Small intestine (tissue), 7 donors: ENCODE measurements at regions not wholly inside any gene's neighbourhood (a gene's known extent, or its start where the extent isn't known, plus 50 kb on each side); places are given as distances from the start of the nearest gene placed in this dataset.
A peak's percentile ranks its signal among the peaks of the same experiment; 100 is the strongest.

Experiments used
- DNase-seq, 2 donors: peaks; one replicate each; pipeline versions ENCODE4 v3.0.0 to v3.0.0-alpha.2; 2013
- FAIRE-seq: peaks from 2 replicates; lab custom pipeline; 2012; peaks lifted over from hg19 to GRCh38; lab: Jason Lieb, UNC
- H3K27ac ChIP-seq, 3 donors: one replicate each; pipeline ENCODE4 v1.5.1; 2013; ENCODE audit warnings: low read length in 2 of 3, mild to moderate bottlenecking in 2 of 3, control low read depth in 1 of 3, inconsistent platforms in 1 of 3, low read depth in 1 of 3, moderate library complexity in 1 of 3
- H3K27me3 ChIP-seq, 3 donors: one replicate each; pipeline ENCODE4 v1.6.1; 2013; ENCODE audit warnings: low read length in 3 of 3, inconsistent platforms in 1 of 3; ENCODE audit not compliant: control insufficient read depth in 3 of 3, insufficient read depth in 3 of 3
- H3K36me3 ChIP-seq, 3 donors: one replicate each; pipeline ENCODE4 v1.6.1; 2013; ENCODE audit warnings: low read length in 3 of 3, inconsistent platforms in 1 of 3, low read depth in 1 of 3, mild to moderate bottlenecking in 1 of 3, moderate library complexity in 1 of 3; ENCODE audit not compliant: control insufficient read depth in 3 of 3, insufficient read depth in 2 of 3
- H3K4me1 ChIP-seq, 3 donors: one replicate each; pipeline ENCODE4 v1.6.1; 2013; ENCODE audit warnings: low read length in 2 of 3, inconsistent platforms in 1 of 3, low read depth in 1 of 3, mild to moderate bottlenecking in 1 of 3, moderate library complexity in 1 of 3; ENCODE audit not compliant: control insufficient read depth in 3 of 3, insufficient read depth in 2 of 3
- H3K4me3 ChIP-seq, 3 donors: one replicate each; pipeline ENCODE4 v1.5.1; 2013; ENCODE audit warnings: low read length in 3 of 3, control low read depth in 1 of 3, inconsistent platforms in 1 of 3, low read depth in 1 of 3, mild to moderate bottlenecking in 1 of 3, moderate library complexity in 1 of 3
- H3K9me3 ChIP-seq, 2 donors: one replicate each; pipeline ENCODE4 v1.6.1; 2013; ENCODE audit warnings: low read depth in 1 of 2, low read length in 1 of 2; ENCODE audit not compliant: control insufficient read depth in 2 of 2, insufficient read depth in 1 of 2
- WGBS, 3 donors: extraction: QIAGEN DNeasy Blood & Tissue Kit; methylation state at CpG; one replicate each; pipeline ENCODE4 v1.1.7; 2013; 5-methylcytosine and 5-hydroxymethylcytosine counted together
- donor health status: healthy with polysubstance abuse.
- donor health status: control.
- donor health status: control.
- donor health status: Bipolar disorder and iron deficiency.
- donor health status: healthy.

- H3K27ac ChIP-seq = no peak overlapping the region
- 58 to 76% (median 62%) methylated on average over 1 of the region's 1 CpG for WGBS, 3 donors
- no peaks in the 10 kb centered on the region for H3K27me3 ChIP-seq
- H3K4me3 ChIP-seq = no peak overlapping the region
- H3K9me3 ChIP-seq = peaks cover 0 to 9% of the 10 kb centered on the region in 2 donors
- DNase-seq (no peak), FAIRE-seq (no peak)
- H3K36me3 ChIP-seq = no peaks in the 10 kb centered on the region
- H3K4me1 ChIP-seq = no peaks in the 10 kb centered on the region
These were observed 78.5 kb upstream of the CAMK1G start for GRCh38 chr1:209505044-209505443.

- H3K36me3 ChIP-seq = no peaks in the 10 kb centered on the region
- DNase-seq (no peak), FAIRE-seq (no peak)
These were observed 77.4 kb upstream of the CAMK1G start for GRCh38 chr1:209506101-209506500.

GRCh38 chr1:209509039-209509438, 74.5 kb upstream of the CAMK1G start:
- WGBS, 3 donors = 87 to 91% (median 90%) methylated on average over 5 of the region's 5 CpGs
- Histone ChIP-seq H3K36me3 (no peaks in the 10 kb centered on the region), H3K9me3 (no peaks in the 10 kb centered on the region), H3K27ac (no peak overlapping the region), H3K4me1 (no peaks in the 10 kb centered on the region), H3K4me3 (no peak overlapping the region), H3K27me3 (no peaks in the 10 kb centered on the region)
- no peak for DNase-seq
- FAIRE-seq = no peak

More at GRCh38 chr1:209506101-209506500, 77.4 kb upstream of the CAMK1G start:
- no peak overlapping the region for H3K27ac ChIP-seq
- peaks cover 0 to 9% of the 10 kb centered on the region in 2 donors for H3K9me3 ChIP-seq
- no peaks in the 10 kb centered on the region for H3K27me3 ChIP-seq
- 80 to 92% (median 90%) methylated on average over 3 of the region's 3 CpGs for WGBS, 3 donors
- H3K4me1 ChIP-seq = no peaks in the 10 kb centered on the region
- H3K4me3 ChIP-seq = no peak overlapping the region

GRCh38 chr1:209510063-209510462, 73.5 kb upstream of the CAMK1G start:
- 63 to 75% (median 72%) methylated on average over 4 of the region's 4 CpGs for WGBS, 3 donors
- Histone ChIP-seq H3K27me3 (no peaks in the 10 kb centered on the region), H3K4me3 (no peak overlapping the region), H3K9me3 (no peaks in the 10 kb centered on the region), H3K27ac (no peak overlapping the region), H3K36me3 (no peaks in the 10 kb centered on the region), H3K4me1 (no peaks in the 10 kb centered on the region)
- no peak for DNase-seq
- FAIRE-seq = no peak

- WGBS, 3 donors = 23 to 43% (median 31%) methylated on average over 3 of the region's 3 CpGs
- no peaks in the 10 kb centered on the region for H3K4me1 ChIP-seq
- DNase-seq (no peak), FAIRE-seq (no peak)
- H3K4me3 ChIP-seq = no peak overlapping the region
- H3K36me3 ChIP-seq = no peaks in the 10 kb centered on the region
- H3K27ac ChIP-seq = no peak overlapping the region
- H3K27me3 ChIP-seq = no peaks in the 10 kb centered on the region
- no peaks in the 10 kb centered on the region for H3K9me3 ChIP-seq
These were observed 72.3 kb upstream of the CAMK1G start for GRCh38 chr1:209511169-209511568.

GRCh38 chr1:209512821-209513220, 70.7 kb upstream of the CAMK1G start:
- DNase-seq (no peak), FAIRE-seq (no peak)
- Histone ChIP-seq H3K4me1 (no peaks in the 10 kb centered on the region), H3K9me3 (no peaks in the 10 kb centered on the region), H3K27ac (no peak overlapping the region), H3K27me3 (no peaks in the 10 kb centered on the region), H3K36me3 (no peaks in the 10 kb centered on the region), H3K4me3 (no peak overlapping the region)
- 68 to 71% (median 70%) methylated on average over 6 of the region's 6 CpGs for WGBS, 3 donors

GRCh38 chr1:209513226-209513625, 70.3 kb upstream of the CAMK1G start:
- Histone ChIP-seq H3K27ac (no peak overlapping the region), H3K27me3 (no peaks in the 10 kb centered on the region), H3K9me3 (peaks cover 0 to under 1% of the 10 kb centered on the region in 2 donors), H3K4me3 (no peak overlapping the region), H3K36me3 (no peaks in the 10 kb centered on the region), H3K4me1 (no peaks in the 10 kb centered on the region)
- DNase-seq (peak; percentile 26 to 56), FAIRE-seq (no peak)
- WGBS, 3 donors = 58 to 65% (median 59%) methylated on average over 5 of the region's 5 CpGs

GRCh38 chr1:209516771-209517680, 66.5 kb upstream of the CAMK1G start:
- Histone ChIP-seq H3K4me3 (no peak overlapping the region), H3K36me3 (no peaks in the 10 kb centered on the region), H3K4me1 (no peaks in the 10 kb centered on the region), H3K27me3 (no peaks in the 10 kb centered on the region), H3K9me3 (peaks cover 0 to 5% of the 10 kb centered on the region in 2 donors), H3K27ac (no peak overlapping the region)
- DNase-seq = no peak
- no peak for FAIRE-seq
- 66 to 74% (median 70%) methylated on average over 10 of the region's 10 CpGs for WGBS, 3 donors
